Glutamatergic neuron (in vitro differentiated cells): ENCODE measurements at regions not wholly inside any gene's neighbourhood (a gene's known extent, or its start where the extent isn't known, plus 50 kb on each side); places are given as distances from the start of the nearest gene placed in this dataset.

ENCODE experiments used
- DNase-seq: peaks from one replicate; pipeline ENCODE4 v3.0.0; 2022
- H3K27ac Mint-ChIP-seq: one replicate; pipeline ENCODE4 v1.8.0; 2020; ENCODE audit warnings: mild to moderate bottlenecking, mixed read lengths, inconsistent platforms; ENCODE audit not compliant: unreplicated experiment
- H3K27me3 Mint-ChIP-seq: one replicate; pipeline ENCODE4 v1.8.0; 2020; ENCODE audit warnings: mild to moderate bottlenecking, moderate library complexity, mixed read lengths, inconsistent platforms; ENCODE audit not compliant: unreplicated experiment
- H3K36me3 Mint-ChIP-seq: one replicate; pipeline ENCODE4 v1.8.0; 2020; ENCODE audit warnings: mild to moderate bottlenecking, mixed read lengths, inconsistent platforms; ENCODE audit not compliant: unreplicated experiment
- H3K4me1 Mint-ChIP-seq: one replicate; pipeline ENCODE4 v1.8.0; 2020; ENCODE audit warnings: mild to moderate bottlenecking, low read depth, mixed read lengths, inconsistent platforms; ENCODE audit not compliant: unreplicated experiment
- H3K4me3 Mint-ChIP-seq: one replicate; pipeline ENCODE4 v1.8.0; 2020; ENCODE audit warnings: mild to moderate bottlenecking, mixed read lengths, inconsistent platforms; ENCODE audit not compliant: unreplicated experiment
- H3K9me3 Mint-ChIP-seq: one replicate; pipeline ENCODE4 v1.8.0; 2020; ENCODE audit warnings: mild to moderate bottlenecking, moderate library complexity, mixed read lengths, inconsistent platforms; ENCODE audit not compliant: unreplicated experiment
- TF ChIP-seq, protein P1 (sequence below): fragments of 200-600 bp; sonication (generic); IDR thresholded peaks from one replicate; pipeline ENCODE4 v1.5.0; 2021; ENCODE audit not compliant: partially characterized antibody, unreplicated experiment

DNA sequence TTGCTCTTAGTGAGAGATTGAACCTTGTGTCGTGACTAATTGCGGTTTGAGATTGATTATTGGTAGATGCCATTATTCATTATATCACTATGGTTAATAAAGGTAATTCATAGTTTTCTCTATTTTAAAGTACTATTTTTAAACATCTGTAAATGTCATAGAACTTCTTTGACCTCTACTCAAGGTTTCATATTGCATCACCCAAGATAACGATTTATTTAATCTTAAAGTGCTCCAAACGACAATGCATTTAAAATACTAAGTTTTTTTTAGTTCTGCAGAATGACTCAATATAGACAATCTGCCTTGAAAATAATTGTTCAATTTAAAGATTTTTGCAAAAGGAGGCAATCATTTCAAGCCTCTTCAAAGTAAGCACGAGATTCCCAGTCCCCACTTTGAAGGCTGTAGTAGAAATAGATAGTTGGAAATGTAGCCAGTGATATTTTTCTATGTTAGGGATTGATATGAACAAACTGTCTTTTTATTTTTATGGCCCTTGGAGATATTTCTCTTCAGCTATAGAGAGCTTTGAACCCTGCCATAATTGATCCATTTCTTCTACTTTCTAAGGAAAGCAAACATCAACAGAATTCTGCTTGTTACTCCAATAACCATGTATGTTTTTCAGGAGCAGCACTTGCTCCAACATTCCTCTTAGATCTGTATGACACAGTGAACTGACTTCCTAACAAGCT, 114.2 kb upstream of the PALMD start:
- no peak overlapping the region for H3K27ac Mint-ChIP-seq
- no peak for DNase-seq
- peaks cover 6% of the 10 kb centered on the region for H3K9me3 Mint-ChIP-seq
- H3K4me1 Mint-ChIP-seq: peaks cover 17% of the 10 kb centered on the region
- TF ChIP-seq, protein P1, sequence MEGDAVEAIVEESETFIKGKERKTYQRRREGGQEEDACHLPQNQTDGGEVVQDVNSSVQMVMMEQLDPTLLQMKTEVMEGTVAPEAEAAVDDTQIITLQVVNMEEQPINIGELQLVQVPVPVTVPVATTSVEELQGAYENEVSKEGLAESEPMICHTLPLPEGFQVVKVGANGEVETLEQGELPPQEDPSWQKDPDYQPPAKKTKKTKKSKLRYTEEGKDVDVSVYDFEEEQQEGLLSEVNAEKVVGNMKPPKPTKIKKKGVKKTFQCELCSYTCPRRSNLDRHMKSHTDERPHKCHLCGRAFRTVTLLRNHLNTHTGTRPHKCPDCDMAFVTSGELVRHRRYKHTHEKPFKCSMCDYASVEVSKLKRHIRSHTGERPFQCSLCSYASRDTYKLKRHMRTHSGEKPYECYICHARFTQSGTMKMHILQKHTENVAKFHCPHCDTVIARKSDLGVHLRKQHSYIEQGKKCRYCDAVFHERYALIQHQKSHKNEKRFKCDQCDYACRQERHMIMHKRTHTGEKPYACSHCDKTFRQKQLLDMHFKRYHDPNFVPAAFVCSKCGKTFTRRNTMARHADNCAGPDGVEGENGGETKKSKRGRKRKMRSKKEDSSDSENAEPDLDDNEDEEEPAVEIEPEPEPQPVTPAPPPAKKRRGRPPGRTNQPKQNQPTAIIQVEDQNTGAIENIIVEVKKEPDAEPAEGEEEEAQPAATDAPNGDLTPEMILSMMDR: no peak
- peaks cover 3% of the 10 kb centered on the region for H3K36me3 Mint-ChIP-seq
- H3K27me3 Mint-ChIP-seq: no peaks in the 10 kb centered on the region
- H3K4me3 Mint-ChIP-seq: no peak overlapping the region

DNA sequence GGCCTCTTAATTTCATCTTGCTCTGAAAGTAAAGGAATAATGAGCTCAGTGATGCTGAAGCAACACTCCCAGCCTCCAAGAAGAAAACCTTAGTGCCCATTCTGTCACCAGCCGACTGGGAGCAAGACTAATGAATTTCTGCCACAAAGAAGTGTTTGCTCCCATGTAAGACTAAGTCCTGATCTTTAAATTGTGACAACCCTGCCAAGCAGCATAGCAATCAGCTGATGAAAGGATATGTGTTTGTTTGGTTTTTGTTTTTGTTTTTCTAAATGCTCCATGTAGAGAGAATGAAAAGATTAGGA, 113.7 kb upstream of the PALMD start:
- no peak overlapping the region for H3K4me3 Mint-ChIP-seq
- peaks cover 6% of the 10 kb centered on the region for H3K9me3 Mint-ChIP-seq
- peaks cover 13% of the 10 kb centered on the region for H3K4me1 Mint-ChIP-seq
- TF ChIP-seq, protein P1: no peak
- H3K27ac Mint-ChIP-seq: no peak overlapping the region
- H3K36me3 Mint-ChIP-seq: peaks cover 3% of the 10 kb centered on the region
- no peaks in the 10 kb centered on the region for H3K27me3 Mint-ChIP-seq
- no peak for DNase-seq

DNA sequence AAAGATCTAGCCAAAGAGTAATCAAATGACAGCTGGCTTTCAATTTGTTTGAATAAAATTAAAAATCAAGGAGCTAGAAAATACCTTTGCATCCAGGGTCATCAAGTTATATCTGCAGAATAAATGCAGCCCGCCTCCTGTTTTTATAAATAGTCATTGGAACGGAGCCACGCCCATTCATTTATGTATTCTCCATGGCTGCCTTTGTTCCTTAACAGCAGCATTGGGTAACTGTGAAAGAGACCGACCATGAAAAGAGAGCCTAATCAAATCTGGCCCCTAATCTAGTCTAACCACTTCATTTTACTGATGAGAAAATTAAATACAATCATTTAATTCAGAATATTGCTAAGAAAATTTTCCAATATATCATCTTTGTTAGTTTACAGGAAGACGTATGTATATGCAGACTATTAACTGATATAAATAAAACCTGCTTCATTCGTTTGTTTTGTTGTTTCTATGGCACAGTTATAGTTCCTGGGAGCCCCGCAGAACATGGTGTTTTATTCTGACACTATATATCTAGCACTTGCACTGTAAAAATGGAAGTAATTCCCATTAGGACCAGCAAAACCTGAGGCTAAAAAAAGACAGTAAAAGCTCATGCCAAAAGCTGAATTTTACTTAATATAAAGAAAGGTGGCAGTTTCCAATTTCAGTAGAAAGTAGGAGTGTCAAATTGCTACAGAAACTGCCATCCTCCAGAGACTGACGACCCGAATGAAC, 111.8 kb upstream of the PALMD start:
- no peak overlapping the region for H3K27ac Mint-ChIP-seq
- no peaks in the 10 kb centered on the region for H3K36me3 Mint-ChIP-seq
- H3K27me3 Mint-ChIP-seq: no peaks in the 10 kb centered on the region
- TF ChIP-seq, protein P1: no peak
- H3K9me3 Mint-ChIP-seq: peaks cover 2% of the 10 kb centered on the region
- H3K4me3 Mint-ChIP-seq: no peak overlapping the region
- DNase-seq: no peak
- peaks cover 13% of the 10 kb centered on the region for H3K4me1 Mint-ChIP-seq

DNA sequence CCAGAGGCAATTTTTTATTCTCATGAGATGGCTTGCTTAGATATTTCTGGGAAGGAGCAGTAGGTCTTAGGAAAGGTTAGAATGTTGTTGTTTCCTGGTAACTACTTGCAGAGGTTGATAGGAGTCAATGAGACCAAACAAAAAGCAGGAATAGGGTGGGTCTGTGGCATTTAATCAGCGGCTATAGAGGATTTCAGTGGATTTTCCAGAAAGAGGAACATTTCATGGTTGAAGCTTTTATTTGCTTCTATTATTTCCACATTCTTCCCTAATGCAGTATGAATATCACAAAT, 111.3 kb upstream of the PALMD start:
- H3K36me3 Mint-ChIP-seq: no peaks in the 10 kb centered on the region
- DNase-seq: no peak
- H3K27ac Mint-ChIP-seq: no peak overlapping the region
- H3K4me3 Mint-ChIP-seq: no peak overlapping the region
- H3K27me3 Mint-ChIP-seq: no peaks in the 10 kb centered on the region
- H3K9me3 Mint-ChIP-seq: no peaks in the 10 kb centered on the region
- H3K4me1 Mint-ChIP-seq: peaks cover 13% of the 10 kb centered on the region
- TF ChIP-seq, protein P1: no peak

DNA sequence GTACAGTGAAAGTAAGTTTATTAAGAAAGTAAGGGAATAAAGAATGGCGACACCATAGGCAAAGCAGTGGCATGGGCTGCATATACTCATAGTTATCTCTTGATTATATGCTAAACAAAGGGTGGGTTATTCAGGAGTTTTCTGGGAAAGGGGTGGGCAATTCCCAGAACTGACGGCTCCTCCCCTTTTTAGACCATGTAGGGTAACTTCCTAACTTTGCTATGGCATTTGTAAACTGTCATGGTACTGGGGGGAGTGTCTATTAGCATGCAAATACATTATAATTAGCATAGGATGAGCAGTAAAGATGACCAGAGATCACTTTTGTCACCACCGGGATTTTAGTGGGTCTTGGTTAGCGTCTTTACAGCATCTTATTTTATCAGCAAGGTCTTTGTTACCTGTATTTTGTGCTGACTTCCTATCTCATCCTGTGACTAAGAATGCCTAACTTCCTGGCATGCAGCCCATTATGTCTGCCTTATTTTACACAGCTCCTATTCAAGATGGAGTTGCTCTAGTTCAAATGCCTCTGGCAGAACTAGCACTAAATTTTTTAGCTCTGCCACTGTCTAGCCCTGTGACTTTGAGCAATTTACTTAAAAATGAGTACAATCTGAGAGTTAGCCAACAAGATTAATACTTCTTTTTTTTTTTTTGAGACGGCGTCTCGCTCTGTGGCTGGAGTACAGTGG, 110.3 kb upstream of the PALMD start:
- H3K4me1 Mint-ChIP-seq: peaks cover 13% of the 10 kb centered on the region
- H3K27me3 Mint-ChIP-seq: no peaks in the 10 kb centered on the region
- no peak overlapping the region for H3K27ac Mint-ChIP-seq
- TF ChIP-seq, protein P1: no peak
- no peak overlapping the region for H3K4me3 Mint-ChIP-seq
- H3K9me3 Mint-ChIP-seq: no peaks in the 10 kb centered on the region
- no peak for DNase-seq
- H3K36me3 Mint-ChIP-seq: no peaks in the 10 kb centered on the region
